Left renal pelvis (tissue), 4 donors: ENCODE measurements at regions not wholly inside any gene's neighbourhood (a gene's known extent, or its start where the extent isn't known, plus 50 kb on each side); places are given as distances from the start of the nearest gene placed in this dataset.
"Not testable (repeated sequence)": the region's sequence is repeated elsewhere in the genome, so short reads cannot be mapped to it uniquely, and the experiment has no call there.

ENCODE experiments used
- DNase-seq, 4 donors: peaks; one replicate each; pipeline ENCODE4 v3.0.0-alpha.2; 2013; ENCODE audit warnings: low read depth in 4 of 4, low spot score in 3 of 4

- no peak for DNase-seq
Measured at GRCh38 chr1:43108080-43108479, 64.0 kb downstream of the EBNA1BP2 start.

DNA sequence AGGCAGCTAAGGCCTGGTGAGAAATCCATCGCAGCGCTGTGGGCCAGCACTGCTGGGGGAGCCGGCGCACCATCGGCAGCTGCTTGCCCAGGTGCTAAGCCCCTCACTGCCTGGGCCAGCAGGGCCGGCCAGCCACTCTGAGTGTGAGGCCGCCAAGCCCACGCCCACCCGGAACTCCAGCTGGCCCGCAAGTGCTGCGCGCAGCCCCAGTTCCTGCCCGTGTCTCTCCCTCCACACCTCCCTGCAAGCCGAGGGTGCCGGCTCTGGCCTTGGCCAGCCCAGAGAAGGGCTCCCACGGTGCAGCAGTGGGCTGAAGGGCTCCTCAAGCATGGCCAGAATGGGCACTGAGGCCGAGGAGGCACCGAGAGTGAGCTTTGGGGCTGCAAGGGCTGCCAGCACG lies 64.4 kb downstream of the EBNA1BP2 start:
- no peak for DNase-seq

DNA sequence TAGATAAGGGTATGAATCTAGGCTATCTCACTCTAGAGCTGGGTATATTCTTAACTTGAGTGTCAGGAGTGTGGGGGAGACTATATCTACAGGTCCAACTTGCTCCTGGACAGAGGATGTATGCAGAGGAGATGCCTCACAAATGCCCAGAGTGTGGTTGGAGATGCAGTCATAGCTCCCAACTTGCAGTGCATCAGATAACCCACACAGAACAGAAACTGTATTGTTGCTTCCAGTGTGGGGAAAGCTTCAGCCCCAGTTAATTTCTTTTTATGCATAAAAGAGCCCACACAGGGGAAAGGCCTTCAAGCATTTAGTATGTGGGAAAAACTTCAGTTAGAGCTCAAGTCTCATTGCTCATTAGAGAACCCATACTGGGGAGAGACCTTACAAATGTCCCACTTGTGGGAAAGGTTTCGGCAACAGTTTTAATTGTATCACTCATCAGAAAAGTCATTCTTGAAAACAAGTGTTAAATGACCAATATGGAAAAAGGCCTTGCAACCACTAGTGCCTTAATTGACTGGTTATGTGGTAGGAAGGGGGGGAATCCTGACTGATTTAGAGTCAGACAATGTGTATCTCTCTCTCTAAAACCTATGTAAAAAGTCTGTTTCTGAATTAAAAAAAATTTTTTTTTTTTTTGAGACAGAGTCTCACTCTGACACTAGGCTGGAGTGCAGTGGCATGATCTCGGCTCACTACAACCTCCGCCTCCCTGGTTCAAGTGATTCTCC lies 67.9 kb downstream of the EBNA1BP2 start:
- DNase-seq, result no peak

DNA sequence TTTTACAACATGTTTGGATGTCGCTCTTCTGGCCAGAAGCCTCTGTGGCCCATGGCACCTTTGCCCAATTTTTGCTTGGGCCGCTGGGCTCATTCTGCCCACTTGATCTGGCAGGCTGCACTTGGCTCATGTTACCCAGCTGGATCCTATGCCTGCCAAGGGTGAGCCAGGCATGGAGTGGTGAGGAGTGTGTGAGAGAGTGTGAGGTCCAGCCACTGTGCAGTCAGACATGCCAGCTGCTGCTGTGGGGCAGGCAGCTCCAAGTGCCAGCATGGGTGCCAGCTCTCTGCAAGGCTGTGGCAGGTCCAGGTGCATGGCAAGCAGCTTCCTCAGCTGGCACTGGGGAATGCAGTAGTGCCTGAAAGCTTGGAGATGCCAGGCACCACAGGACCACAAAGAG lies 71.0 kb downstream of the EBNA1BP2 start:
- no peak for DNase-seq

DNA sequence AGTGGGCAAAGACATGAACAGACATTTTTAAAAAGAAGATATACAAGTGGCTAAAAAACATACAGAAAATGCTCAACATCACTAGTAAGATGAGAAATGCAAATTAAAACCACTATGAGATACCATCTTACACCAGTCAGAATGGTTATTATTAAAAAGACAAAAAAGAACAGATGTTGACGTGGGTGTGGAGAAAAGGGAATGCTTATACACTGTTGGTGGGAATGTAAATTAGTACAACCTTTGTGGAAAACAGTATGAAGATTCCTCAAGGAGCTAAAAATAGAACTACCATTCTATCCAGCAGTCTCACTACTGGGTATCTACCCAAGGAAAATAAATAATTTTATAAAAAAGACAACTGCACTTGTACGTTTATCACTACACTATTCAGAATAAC lies 73.9 kb downstream of the EBNA1BP2 start:
- DNase-seq, result no peak

DNA sequence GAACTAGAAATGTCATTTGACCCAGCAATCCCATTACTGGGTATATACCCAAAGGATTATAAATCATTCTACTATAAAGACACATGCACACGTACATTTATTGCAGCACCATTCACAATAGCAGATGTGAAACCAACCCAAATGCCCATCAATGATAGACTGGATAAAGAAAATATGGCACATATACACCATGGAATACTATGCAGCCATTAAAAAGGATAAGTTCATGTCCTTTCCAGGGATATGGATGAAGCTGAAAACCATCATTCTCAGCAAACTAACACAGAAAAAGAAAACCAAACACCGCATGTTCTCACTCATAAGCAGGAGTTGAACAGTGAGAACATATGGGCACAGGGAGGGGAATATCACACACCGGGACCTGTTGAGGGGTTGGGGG lies 75.6 kb downstream of the EBNA1BP2 start:
- not testable (repeated sequence) for DNase-seq

GRCh38 chr1:43090812-43091211 lies 81.3 kb downstream of the EBNA1BP2 start:
- DNase-seq, result not testable (repeated sequence)

GRCh38 chr1:43090157-43090556 lies 81.9 kb downstream of the EBNA1BP2 start:
- not testable (repeated sequence) for DNase-seq

GRCh38 chr1:43083375-43083891 lies 88.7 kb downstream of the EBNA1BP2 start:
- no peak for DNase-seq

- DNase-seq, result no peak
Measured at GRCh38 chr1:43082740-43083139, 89.3 kb downstream of the EBNA1BP2 start.

GRCh38 chr1:43077273-43077672 lies 94.8 kb downstream of the EBNA1BP2 start:
- DNase-seq, result no peak

GRCh38 chr1:43074709-43075108 lies 97.4 kb downstream of the EBNA1BP2 start:
- DNase-seq, result no peak

GRCh38 chr1:43074244-43074643 lies 97.8 kb downstream of the EBNA1BP2 start:
- no peak for DNase-seq

DNA sequence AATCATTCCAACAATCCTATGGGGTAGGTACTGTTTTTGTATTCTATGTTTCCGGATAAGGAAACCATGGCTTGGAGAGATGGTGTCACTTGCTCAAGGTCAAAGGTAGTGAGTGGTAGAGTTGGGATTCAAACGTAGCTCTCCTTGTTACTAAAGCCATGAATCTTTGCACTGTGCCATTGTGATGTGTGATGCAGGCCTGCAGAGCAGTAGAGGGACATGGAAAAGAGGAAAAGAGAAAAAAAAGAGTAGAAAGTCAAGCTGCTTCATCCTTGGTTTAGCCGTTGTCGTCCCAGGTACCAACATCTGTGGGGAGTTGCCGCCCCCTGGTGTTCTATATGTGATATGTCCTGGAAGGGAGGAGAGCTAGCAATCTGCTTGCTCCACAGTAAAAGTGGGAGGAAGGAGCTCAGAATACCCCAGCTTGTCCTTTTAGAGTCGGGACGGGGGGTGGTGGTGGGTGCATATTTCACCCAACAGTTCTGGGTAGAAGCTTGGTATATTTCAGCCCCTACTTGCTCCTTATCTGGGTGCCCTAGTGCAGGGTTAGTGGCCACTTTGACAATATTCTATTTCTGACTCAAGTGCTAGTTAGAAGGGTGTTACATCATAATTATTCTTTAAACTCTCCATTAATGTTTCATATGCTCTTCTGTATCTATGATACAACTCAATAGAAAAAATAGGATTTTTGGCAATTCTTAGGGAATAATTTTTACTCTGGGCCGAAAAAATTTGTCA lies 98.4 kb downstream of the EBNA1BP2 start:
- DNase-seq, result peak in 2 of 4 donors; percentile 59 to 61

GRCh38 chr1:43072314-43072713 lies 99.8 kb downstream of the EBNA1BP2 start:
- no peak for DNase-seq

- DNase-seq, result no peak
Measured at GRCh38 chr1:43071241-43071640, 100.8 kb downstream of the EBNA1BP2 start.

- no peak for DNase-seq
Measured at GRCh38 chr1:43069461-43070050, 102.5 kb downstream of the EBNA1BP2 start.

DNA sequence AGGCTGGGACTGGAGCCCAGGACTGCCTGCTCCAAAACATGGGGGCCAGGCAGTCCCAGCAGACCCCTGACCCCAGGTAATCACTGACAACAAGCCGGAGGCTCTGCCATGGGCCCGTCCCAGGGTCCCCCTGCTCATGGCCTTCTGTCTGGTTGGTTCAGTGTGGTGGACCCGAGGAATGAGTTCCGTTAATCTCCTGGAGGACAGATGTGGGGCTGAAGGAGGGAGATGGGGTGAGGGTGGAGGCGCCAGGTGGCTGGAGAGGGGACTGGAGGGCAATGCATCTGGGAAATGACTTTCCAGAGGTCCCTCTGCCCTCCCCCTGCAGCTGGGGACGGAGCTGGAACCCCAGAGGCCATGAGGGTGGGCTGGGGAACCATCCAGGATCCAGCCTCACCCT lies 103.2 kb downstream of the EBNA1BP2 start:
- no peak for DNase-seq

- no peak for DNase-seq
Measured at GRCh38 chr1:43067977-43068751, 103.9 kb downstream of the EBNA1BP2 start.

- no peak for DNase-seq
Measured at GRCh38 chr1:43067233-43067745, 104.8 kb downstream of the EBNA1BP2 start.

DNA sequence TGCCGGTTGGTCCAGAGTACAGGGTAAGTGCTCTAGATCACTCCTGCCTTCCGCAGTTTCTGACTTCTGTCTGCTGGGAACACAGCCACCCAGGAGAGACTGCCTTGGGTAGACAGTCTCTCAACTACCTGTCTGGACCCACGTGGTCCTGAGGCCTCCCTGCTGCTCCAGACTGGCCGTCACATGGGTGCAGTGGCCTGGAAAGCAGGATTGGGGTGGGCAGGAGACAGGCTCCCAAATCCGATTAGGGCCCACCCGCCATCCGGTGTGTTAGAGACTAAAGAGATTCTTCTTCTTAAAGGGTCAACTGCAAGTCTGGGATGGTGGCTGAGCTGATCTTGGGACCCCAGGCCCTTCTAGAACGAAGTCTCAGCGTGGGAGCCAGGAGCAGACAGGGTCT lies 105.5 kb downstream of the EBNA1BP2 start:
- no peak for DNase-seq
